Heart right ventricle (tissue), 16 donors: ENCODE measurements at regions not wholly inside any gene's neighbourhood (a gene's known extent, or its start where the extent isn't known, plus 50 kb on each side); places are given as distances from the start of the nearest gene placed in this dataset.

Experiments
- ATAC-seq, 8 donors: fragments of 200-7000 bp; cut with Tn5 transposase; one replicate each; pipeline ENCODE4 v1.9.1; 2020; ENCODE audit warnings: mild to moderate bottlenecking in 8 of 8, moderate library complexity in 8 of 8, moderate number of reproducible peaks in 1 of 8
- DNase-seq, 2 donors: peaks; one replicate each; pipeline ENCODE4 v3.0.0-alpha.2; 2020
- H3K27ac ChIP-seq, 10 donors: fragments of 200-600 bp; sonication (generic) in 2 of 10; one replicate each; pipeline versions ENCODE4 v1.5.0 to v1.8.0; 2020 to 2022; ENCODE audit warnings: mild to moderate bottlenecking in 3 of 10
- H3K27me3 ChIP-seq, 7 donors: fragments of 200-600 bp; one replicate each; pipeline ENCODE4 v1.8.0; 2021 to 2022; ENCODE audit warnings: mild to moderate bottlenecking in 2 of 7
- H3K36me3 ChIP-seq, 9 donors: fragments of 200-600 bp; sonication (generic) in 1 of 9; one replicate each; pipeline versions ENCODE4 v1.5.0 to v1.8.0; 2020 to 2022; ENCODE audit warnings: mild to moderate bottlenecking in 2 of 9
- H3K4me1 ChIP-seq, 9 donors: fragments of 200-600 bp; sonication (generic) in 1 of 9; one replicate each; pipeline versions ENCODE4 v1.5.0 to v1.8.0; 2020 to 2022; ENCODE audit warnings: mild to moderate bottlenecking in 4 of 9
- H3K4me3 ChIP-seq, 10 donors: fragments of 200-600 bp; sonication (generic) in 2 of 10; one replicate each; pipeline versions ENCODE4 v1.5.0 to v1.8.0; 2020 to 2022; ENCODE audit warnings: mild to moderate bottlenecking in 7 of 10, moderate library complexity in 2 of 10
- H3K9me3 ChIP-seq, 11 donors: fragments of 200-600 bp in 10 of 11; sonication (generic) in 2 of 11; one replicate each; pipeline versions ENCODE4 v1.5.0 to v1.8.0; 2013 to 2022; ENCODE audit warnings: mild to moderate bottlenecking in 2 of 11, control low read depth in 1 of 11, moderate library complexity in 1 of 11
- CTCF ChIP-seq, 9 donors: fragments of 200-600 bp; sonication (generic) in 2 of 9; IDR thresholded peaks; one replicate each; pipeline versions ENCODE4 v1.5.0 to v1.8.0; 2021 to 2022; ENCODE audit warnings: antibody characterized with exemption in 9 of 9, mild to moderate bottlenecking in 5 of 9, moderate library complexity in 1 of 9
- WGBS, 2 donors: extraction: QIAGEN DNeasy Blood & Tissue Kit; methylation state at CpG; one replicate each; pipeline ENCODE4 v1.1.7; 2013; ENCODE audit warnings: inconsistent platforms in 1 of 2; 5-methylcytosine and 5-hydroxymethylcytosine counted together
- intact Hi-C, 10 donors: fragments of 100-400 bp; cut with DNase I; formaldehyde crosslinking; loops; one replicate each; pipeline versions ENCODE4 v1.11.1 to v1.14.2; 2022
- donor health status: Arrhythmogenic right ventricular cardiomyopathy.
- donor health status: ischemic (EF 13 %, LVEDD 7.1; RV severe dilation, severe dysfunction).
- donor health status: healthy with polysubstance abuse.
- donor health status: DM: no; HTN: yes; CAD: no.
- donor health status: DM: no; HTN: no; CAD: no.
- donor health status: ischemic (EF 25% LVEDD 6.9; RV normal size, moderate dysfunction).
- donor health status: ischemic (EF 25% LVEDD 5.7; RV mildly dilated, moderate dysfunction).
- donor health status: healthy.
- donor health status: DM: yes; HTN: yes; CAD: no.
- donor health status: Ischemic cardiomyopathy.
- donor health status: ischemic (EF 35%, LVEDD 5.7; RV mildly dilated, moderate dysfunction).
- donor health status: nonischemic (EF 11% LVEDD 7.7; RV severe dilation, severe dysfunction).
- donor health status: DM: yes; HTN: yes; CAD: no.
- donor health status: PGD.
- donor health status: ischemic (EF 29% LVEDD 5.4; RV normal size, mild dysfunction).
- donor health status: nonischemic (EF 23%, LVEDD 6.1; RV moderate dilation, normal function).

GRCh38 chr22:26952004-26952403 is 294.6 kb downstream of the MIAT start:
- no peaks in the 10 kb centered on the region for H3K9me3 ChIP-seq
- H3K27ac ChIP-seq = no peak overlapping the region
- WGBS, 2 donors = 34 to 37% methylated on average over 4 of the region's 4 CpGs
- H3K4me3 ChIP-seq = no peak overlapping the region
- no peak for ATAC-seq
- H3K36me3 ChIP-seq = no peaks in the 10 kb centered on the region
- H3K4me1 ChIP-seq = peaks cover 0 to 10% (median 0%) of the 10 kb centered on the region in 9 donors
- intact Hi-C loops = no loop called here
- no peak for DNase-seq
- H3K27me3 ChIP-seq = peaks cover 0 to 55% (median 43%) of the 10 kb centered on the region in 7 donors
- TF ChIP-seq CTCF (IDR thresholded peaks at IDR 0.05) = no peak

GRCh38 chr22:26952451-26953011 is 295.1 kb downstream of the MIAT start:
- Histone ChIP-seq H3K4me1 (peaks cover 0 to 10% (median 0%) of the 10 kb centered on the region in 9 donors), H3K27ac (no peak overlapping the region), H3K4me3 (no peak overlapping the region), H3K36me3 (no peaks in the 10 kb centered on the region), H3K9me3 (no peaks in the 10 kb centered on the region), H3K27me3 (peaks cover 0 to 58% (median 46%) of the 10 kb centered on the region in 7 donors)
- intact Hi-C loops = no loop called here
- 18 to 36% methylated on average over 15 of the region's 15 CpGs for WGBS, 2 donors
- ATAC-seq (no peak), DNase-seq (no peak)
- no peak for TF ChIP-seq CTCF (IDR thresholded peaks at IDR 0.05)

- H3K27me3 ChIP-seq = peaks cover 0 to 65% (median 53%) of the 10 kb centered on the region in 7 donors
- DNase-seq (no peak), ATAC-seq (peak in 1 of 8 donors; percentile 58)
These were observed 295.9 kb downstream of the MIAT start for GRCh38 chr22:26953012-26953883.

GRCh38 chr22:26956371-26956770 is 299.0 kb downstream of the MIAT start:
- intact Hi-C loops = no loop called here
- DNase-seq = no peak
- H3K27ac ChIP-seq = no peak overlapping the region
- no peaks in the 10 kb centered on the region for H3K36me3 ChIP-seq
- peaks cover 0 to 83% (median 63%) of the 10 kb centered on the region in 7 donors for H3K27me3 ChIP-seq
- H3K4me1 ChIP-seq = peaks cover 0 to 10% (median 0%) of the 10 kb centered on the region in 9 donors
- 35 to 40% methylated on average over 4 of the region's 4 CpGs for WGBS, 2 donors
- no peaks in the 10 kb centered on the region for H3K9me3 ChIP-seq
- no peak for TF ChIP-seq CTCF (IDR thresholded peaks at IDR 0.05)
- H3K4me3 ChIP-seq = no peak overlapping the region
- no peak for ATAC-seq

More at GRCh38 chr22:26953012-26953883, 295.9 kb downstream of the MIAT start:
- Histone ChIP-seq H3K4me1 (peaks cover 0 to 10% (median 0%) of the 10 kb centered on the region in 9 donors), H3K27ac (no peak overlapping the region), H3K9me3 (no peaks in the 10 kb centered on the region), H3K36me3 (no peaks in the 10 kb centered on the region), H3K4me3 (no peak overlapping the region)
- 17 to 29% methylated on average over 17 of the region's 17 CpGs for WGBS, 2 donors
- no peak for TF ChIP-seq CTCF (IDR thresholded peaks at IDR 0.05)
- intact Hi-C loops = no loop called here
